ENCODE measurements at regions not wholly inside any gene's neighbourhood (a gene's known extent, or its start where the extent isn't known, plus 50 kb on each side); places are given as distances from the start of the nearest gene placed in this dataset.
A peak's percentile ranks its signal among the peaks of the same experiment; 100 is the strongest.
"Not testable (repeated sequence)": the region's sequence is repeated elsewhere in the genome, so short reads cannot be mapped to it uniquely, and the experiment has no call there.

DNA sequence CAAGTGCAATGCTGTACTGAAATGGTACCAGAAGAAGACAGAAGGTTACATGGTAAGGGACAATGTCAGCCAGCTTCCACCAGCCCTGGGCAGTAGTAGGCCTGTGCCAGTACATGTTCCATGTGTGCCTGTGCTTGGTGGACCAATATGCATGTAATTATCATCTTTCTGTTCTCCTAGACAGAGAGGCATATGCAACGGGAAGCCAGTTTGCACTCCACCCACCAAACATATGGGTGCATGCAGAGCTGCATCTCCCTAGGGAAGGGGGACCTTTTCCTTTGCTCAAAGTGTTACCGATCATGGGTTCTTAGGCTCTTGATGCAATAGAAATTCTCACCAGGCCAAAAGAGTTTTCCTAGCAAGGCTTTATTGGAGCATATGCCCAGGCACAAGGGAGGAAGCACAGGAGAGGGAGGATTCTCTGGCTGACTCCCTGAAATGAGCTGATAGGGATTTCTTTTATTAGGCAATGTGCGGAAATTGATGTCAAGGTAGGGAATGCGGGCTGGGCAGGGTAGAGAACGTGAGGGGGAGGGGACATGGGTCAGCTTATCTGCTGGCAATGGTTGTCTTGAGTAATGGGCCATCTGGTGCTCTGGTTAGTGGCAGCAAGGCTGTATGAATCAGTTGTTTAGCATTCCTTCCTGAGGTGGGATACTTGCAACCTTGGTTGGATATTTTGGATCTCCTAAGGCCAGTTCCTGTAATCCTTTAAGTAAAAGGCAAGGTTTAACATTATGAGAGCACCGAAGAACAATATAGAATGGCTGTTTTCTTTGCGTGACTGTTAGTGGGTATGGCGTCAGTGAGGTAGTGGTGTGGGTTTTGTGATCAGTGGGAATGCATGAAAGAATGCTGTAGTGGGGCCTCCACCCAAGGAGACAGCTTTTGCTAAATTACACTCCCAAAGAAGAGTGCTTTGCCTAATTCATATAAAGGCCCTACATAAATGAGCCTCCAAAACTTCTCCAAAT, 102.5 kb downstream of the CDRT15L2 start:
- H3K4me3 ChIP-seq; H3K4me1 ChIP-seq; intact Hi-C loops (cut with DNase I); ATAC-seq; H3K36me3 ChIP-seq; H3K9me3 ChIP-seq; DNase-seq; H3K27me3 ChIP-seq; H3K27ac ChIP-seq: not testable (repeated sequence)
- 61 to 76% (median 73%) methylated on average over 6 to 8 of the region's 8 CpGs for WGBS, 4 donors

- 94 to 96% (median 96%) methylated on average over 3 to 4 of the region's 4 CpGs for WGBS, 4 donors
- ATAC-seq; H3K9me3 ChIP-seq; H3K36me3 ChIP-seq; H3K27me3 ChIP-seq; H3K4me3 ChIP-seq; intact Hi-C loops (cut with DNase I); H3K4me1 ChIP-seq; H3K27ac ChIP-seq; DNase-seq: not testable (repeated sequence)
Observed at GRCh38 chr17:20683651-20684229, 104.2 kb downstream of the CDRT15L2 start.

- 93 to 98% (median 97%) methylated on average over 10 to 27 of the region's 32 CpGs; no CpG with 5 or more reads in 1 of the 4 donors for WGBS, 4 donors
- intact Hi-C loops (cut with DNase I); H3K4me3 ChIP-seq; H3K9me3 ChIP-seq; H3K27ac ChIP-seq; DNase-seq; H3K27me3 ChIP-seq; H3K36me3 ChIP-seq; H3K4me1 ChIP-seq; ATAC-seq: not testable (repeated sequence)
Observed at GRCh38 chr17:20684975-20685374, 105.5 kb downstream of the CDRT15L2 start.

- ATAC-seq; H3K36me3 ChIP-seq; H3K4me3 ChIP-seq; H3K4me1 ChIP-seq; H3K27ac ChIP-seq; intact Hi-C loops (cut with DNase I); H3K27me3 ChIP-seq; H3K9me3 ChIP-seq; DNase-seq: not testable (repeated sequence)
- no CpG with 5 or more reads among the region's 2 CpGs for whole genome bisulfite sequencing, 4 donors
Observed at GRCh38 chr17:20687584-20687983, 108.1 kb downstream of the CDRT15L2 start.

DNA sequence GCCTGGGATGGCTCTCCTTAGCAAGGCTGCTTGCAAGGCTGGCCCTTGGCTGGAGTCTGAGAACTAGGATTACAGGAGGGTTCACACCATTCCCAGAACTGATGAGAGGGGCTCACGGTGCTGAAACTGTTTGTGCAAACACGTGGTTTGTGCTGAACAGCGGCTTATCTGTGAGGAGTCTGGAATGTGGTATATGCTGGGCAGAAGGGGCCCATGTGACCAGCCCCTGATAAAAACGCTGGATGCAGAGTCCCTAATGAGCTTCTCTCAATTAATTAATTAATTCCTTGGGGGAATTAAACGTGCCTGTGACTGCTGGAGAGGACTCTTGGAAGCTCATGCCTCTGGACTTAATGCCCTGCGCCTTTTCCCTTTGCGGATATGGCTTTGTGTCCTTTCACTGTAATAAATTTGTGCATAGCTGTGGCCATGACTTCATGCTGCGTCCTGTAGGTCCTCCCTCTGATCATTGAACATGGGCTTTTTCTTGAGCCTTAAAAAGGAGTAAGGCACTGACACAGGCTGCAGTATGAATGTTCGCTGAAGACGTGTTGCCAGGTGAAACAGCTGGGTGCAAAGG, 109.7 kb downstream of the CDRT15L2 start:
- H3K4me1 ChIP-seq; H3K36me3 ChIP-seq; DNase-seq; H3K9me3 ChIP-seq; H3K27me3 ChIP-seq; H3K4me3 ChIP-seq; intact Hi-C loops (cut with DNase I); ATAC-seq; H3K27ac ChIP-seq: not testable (repeated sequence)
- 31 to 45% (median 32%) methylated on average over 10 of the region's 10 CpGs for WGBS, 4 donors

DNA sequence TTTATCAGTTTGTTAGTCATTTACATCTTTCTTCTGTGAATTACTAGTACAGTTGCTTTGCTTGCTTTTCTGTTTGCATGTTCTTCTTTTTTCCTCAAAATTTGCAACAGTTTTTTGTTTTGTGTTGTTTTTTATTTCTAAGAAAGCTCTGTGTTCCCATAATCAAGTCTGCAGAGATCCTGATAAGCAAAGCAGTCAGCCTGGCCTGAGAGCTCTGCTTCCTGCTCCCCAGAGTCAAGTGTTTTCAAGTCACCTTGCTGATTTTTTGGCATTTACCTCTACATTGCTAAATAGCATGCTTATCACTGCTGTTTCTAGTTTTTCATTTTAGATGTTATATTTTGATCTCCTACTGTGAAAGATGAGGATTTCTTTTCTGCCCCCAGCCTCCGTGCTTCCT, 113.2 kb downstream of the CDRT15L2 start:
- DNase-seq; H3K27ac ChIP-seq; H3K9me3 ChIP-seq; H3K4me1 ChIP-seq; intact Hi-C loops (cut with DNase I); H3K4me3 ChIP-seq; ATAC-seq; H3K27me3 ChIP-seq; H3K36me3 ChIP-seq: not testable (repeated sequence)
- WGBS, 4 donors = 78 to 85% (median 80%) methylated on average over 1 of the region's 1 CpG

DNA sequence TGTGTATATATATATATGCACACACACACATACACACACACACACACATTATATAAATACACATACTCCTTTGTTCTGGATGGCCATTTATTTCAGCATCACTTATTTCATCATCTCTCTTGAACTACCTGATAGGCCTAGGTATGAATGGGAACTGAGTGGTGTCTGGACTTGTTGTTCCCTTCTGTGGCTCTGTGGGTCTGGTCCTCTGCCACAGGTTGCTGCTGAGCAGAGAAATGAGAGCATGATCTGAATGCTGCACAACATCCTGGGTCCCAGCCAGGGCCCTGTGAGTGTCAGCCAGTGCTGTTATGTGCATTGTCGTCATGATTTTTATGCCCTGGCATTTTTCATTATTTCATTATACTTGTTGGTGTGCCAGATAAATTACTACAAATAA, 116.3 kb downstream of the CDRT15L2 start:
- intact Hi-C loops (cut with DNase I); H3K4me1 ChIP-seq; H3K36me3 ChIP-seq; DNase-seq; H3K27ac ChIP-seq; H3K9me3 ChIP-seq; H3K4me3 ChIP-seq; H3K27me3 ChIP-seq; ATAC-seq: not testable (repeated sequence)
- 52 to 66% (median 57%) methylated on average over 1 of the region's 1 CpG for WGBS, 4 donors

DNA sequence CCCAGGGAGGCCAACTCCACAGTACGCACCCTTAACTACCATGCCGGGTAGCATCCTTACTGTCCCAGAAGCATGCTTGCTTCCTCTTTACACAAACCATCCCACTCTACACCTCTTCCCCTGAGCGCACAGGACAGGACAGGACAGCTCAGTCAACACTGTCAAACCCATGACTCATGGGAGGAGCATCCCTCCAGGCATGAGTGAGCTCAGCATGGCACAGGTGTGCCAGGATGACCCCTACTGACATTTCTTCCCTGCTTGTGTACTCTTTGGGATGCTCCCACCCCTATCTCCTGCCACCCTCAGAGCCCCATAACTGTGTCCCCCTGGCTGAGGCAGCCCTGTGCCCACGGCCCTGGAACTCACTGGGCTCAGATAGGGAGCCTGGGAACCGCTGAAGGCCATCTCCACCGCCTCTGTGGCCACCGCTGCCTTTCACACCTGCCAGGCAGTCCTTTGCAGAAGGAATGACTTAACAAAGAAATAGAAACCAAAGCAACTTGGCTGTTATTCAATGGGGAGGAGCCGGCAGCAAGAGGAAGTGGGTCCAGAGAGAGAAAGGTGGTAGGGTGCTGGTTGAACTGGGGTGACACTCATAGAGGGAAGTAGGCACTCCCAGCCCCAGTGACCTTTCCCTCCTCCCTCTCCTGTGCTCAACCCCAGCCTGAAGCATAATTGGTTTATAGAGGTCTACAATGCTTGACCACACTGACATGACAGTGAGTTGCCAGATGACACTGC, 119.1 kb downstream of the CDRT15L2 start:
- H3K36me3 ChIP-seq; H3K27me3 ChIP-seq; H3K27ac ChIP-seq; intact Hi-C loops (cut with DNase I); H3K4me1 ChIP-seq; DNase-seq; H3K4me3 ChIP-seq; H3K9me3 ChIP-seq: not testable (repeated sequence)
- WGBS, 4 donors = 67 to 81% (median 76%) methylated on average over 7 to 8 of the region's 8 CpGs
- ATAC-seq = peak in 2 of 4 donors; percentile 44 to 74

- H3K36me3 ChIP-seq; H3K9me3 ChIP-seq; DNase-seq; H3K27me3 ChIP-seq; H3K4me3 ChIP-seq; ATAC-seq; H3K27ac ChIP-seq; H3K4me1 ChIP-seq; intact Hi-C loops (cut with DNase I): not testable (repeated sequence)
- 68 to 77% (median 71%) methylated on average over 3 to 5 of the region's 5 CpGs for WGBS, 4 donors
Observed at GRCh38 chr17:20700528-20700927, 121.0 kb downstream of the CDRT15L2 start.

DNA sequence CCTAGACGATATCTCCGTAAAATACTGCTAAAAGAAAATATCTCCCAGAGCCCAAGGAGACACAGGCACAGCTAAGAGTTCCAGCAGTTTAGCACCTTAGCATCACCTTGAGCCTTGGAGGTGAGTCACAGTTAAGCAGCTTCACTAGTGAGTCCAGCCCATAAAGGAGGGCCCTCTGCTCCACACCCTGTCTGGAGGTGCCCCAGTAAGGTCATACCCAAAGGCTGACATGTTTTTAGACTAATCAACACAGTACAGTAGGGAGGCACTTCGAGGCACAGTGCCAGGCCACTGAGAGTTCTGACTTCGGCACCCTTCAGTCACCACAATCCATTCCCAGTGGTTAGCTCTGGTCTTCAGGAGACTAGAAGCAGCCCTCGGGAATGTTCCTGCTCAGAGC, 121.8 kb downstream of the CDRT15L2 start:
- H3K4me1 ChIP-seq; H3K36me3 ChIP-seq; H3K27me3 ChIP-seq; H3K4me3 ChIP-seq; intact Hi-C loops (cut with DNase I); DNase-seq; H3K27ac ChIP-seq; ATAC-seq; H3K9me3 ChIP-seq: not testable (repeated sequence)
- WGBS, 4 donors = 64 to 71% (median 68%) methylated on average over 4 to 5 of the region's 5 CpGs
